ENCODE measurements at regions not wholly inside any gene's neighbourhood (a gene's known extent, or its start where the extent isn't known, plus 50 kb on each side); places are given as distances from the start of the nearest gene placed in this dataset.

- DNase-seq (ENCODE audit: low spot score): no peak
These were observed 316.5 kb downstream of the CDH26 start for GRCh38 chr20:60274717-60275116.

GRCh38 chr20:60281295-60281694 lies 323.1 kb downstream of the CDH26 start:
- no peak for DNase-seq (ENCODE audit: low spot score)

DNA sequence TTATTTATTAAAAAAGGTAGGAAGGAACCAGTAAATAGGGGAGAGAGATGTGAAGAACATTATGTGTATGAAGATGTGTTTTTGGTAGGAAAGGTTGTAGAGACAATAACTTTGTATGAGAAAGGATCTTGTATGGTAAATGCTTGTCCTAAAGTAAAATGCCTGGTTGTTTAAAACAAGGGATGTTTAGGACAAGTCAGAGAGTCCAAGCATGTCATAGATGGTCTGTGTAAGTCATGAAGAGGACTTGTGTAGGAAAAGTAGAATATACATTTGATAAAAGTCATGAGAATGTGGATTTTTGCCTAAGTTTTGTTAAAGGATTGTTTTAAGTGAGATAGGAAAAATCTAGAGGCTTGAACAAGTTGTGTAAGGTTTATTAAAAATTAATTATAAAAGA lies 325.1 kb downstream of the CDH26 start:
- no peak for DNase-seq (ENCODE audit: low spot score)

DNA sequence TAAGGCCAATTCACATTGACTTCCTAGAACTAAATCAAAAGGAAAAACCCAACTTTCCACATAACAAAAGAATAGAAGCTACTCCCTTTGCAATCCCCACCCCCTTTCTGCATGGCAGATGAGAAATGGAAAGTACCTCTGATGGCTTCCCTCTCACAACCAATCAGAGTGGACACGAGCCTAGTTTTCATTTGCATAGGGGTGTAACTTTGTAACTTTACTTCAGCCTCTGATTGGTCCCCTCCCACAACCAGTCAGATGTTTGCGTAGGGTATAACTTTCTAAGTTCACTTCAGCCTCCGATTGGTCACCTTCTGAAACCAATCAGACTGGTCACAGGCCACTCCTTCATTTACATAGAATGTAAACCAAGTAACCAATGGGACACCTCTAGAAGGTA lies 328.5 kb downstream of the CDH26 start:
- DNase-seq (ENCODE audit: low spot score): no peak

GRCh38 chr20:60288945-60289344 lies 330.7 kb downstream of the CDH26 start:
- DNase-seq (ENCODE audit: low spot score): no peak

DNA sequence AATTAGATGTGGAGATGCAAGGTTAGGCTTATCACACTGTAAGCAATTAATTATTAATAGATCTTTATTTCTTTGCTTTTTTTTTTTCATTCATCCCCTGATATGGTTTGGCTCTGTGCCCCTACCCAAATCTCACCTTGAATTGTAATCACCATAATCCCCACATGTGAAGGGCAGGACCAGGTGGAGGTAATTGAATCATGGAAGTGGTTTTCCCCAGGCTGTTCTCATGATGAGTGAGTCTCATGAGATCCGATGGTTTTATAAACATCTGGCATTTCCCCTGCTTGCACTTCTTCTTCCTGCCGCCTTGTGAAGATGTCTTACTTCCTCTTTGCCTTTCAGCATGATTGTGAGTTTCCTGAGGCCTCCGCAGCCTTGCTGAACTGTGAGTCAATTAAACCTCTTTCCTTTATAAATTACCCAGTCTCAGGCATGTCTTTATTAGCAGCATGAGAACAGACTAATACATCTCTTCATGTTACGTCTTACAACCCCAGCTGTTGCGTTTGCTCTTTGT lies 333.8 kb downstream of the CDH26 start:
- no peak for DNase-seq (ENCODE audit: low spot score)

GRCh38 chr20:60294632-60295031 lies 336.4 kb downstream of the CDH26 start:
- DNase-seq (ENCODE audit: low spot score): no peak

DNA sequence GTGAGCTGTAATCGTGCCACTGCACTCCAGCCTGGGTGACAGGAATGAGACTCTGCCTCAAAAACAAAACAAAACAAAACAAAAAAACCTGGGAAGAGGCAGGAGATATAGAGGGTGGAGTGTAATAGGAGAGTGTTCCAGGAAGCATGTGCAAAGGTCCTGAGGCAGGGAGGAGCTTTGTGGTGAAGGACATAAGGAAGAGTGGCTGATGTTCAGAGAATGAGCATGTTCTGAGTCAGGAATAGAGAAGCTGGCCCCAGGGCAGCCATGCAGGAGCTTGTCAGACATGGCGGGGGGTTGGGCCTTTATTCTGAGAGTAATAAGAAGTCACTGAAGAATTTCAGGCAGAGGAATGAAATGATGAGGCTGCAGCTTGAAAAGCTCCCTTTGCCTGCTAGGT lies 337.0 kb downstream of the CDH26 start:
- no peak for DNase-seq (ENCODE audit: low spot score)

DNA sequence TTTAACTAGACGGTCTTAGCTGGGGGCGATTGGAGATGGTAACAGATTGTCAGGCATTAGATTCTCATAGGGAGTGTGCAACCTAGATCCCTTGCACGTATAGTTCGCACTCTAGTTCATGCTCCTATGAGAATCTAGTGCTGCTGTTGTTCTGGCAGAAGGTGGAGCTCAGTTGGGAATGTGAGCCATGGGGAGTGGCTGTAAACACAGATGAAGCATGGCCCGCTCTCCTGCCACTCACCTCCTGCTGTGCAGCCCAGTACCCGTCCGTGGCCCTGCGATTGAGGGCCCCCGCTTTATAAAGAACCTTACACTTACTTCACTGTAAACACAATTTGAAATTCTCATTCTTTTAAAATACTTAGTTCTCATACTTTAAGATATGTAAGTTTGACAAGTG lies 339.4 kb downstream of the CDH26 start:
- no peak for DNase-seq (ENCODE audit: low spot score)

DNA sequence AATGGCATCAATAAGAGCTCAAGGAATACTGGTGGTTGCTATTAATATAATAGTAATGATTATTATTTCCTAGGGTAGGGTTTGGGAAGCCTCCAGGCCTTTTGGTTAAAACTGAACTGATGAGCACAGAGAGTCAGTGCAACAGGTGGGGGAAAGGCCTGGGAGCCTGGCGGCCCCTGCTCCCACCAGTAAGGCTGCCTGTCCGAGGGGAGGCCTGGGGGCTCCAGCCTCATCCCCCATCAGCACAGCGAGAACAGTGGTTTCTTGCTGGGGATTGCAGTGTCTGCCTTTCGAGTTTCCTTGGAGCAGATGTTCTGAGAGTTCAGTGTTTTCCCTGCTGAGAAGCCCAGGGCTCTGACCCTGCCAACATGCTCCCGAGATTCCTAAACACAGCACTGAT lies 340.4 kb downstream of the CDH26 start:
- DNase-seq (ENCODE audit: low spot score): no peak

GRCh38 chr20:60299951-60300350 lies 341.7 kb downstream of the CDH26 start:
- no peak for DNase-seq (ENCODE audit: low spot score)

- no peak for DNase-seq (ENCODE audit: low spot score)
These were observed 342.2 kb downstream of the CDH26 start for GRCh38 chr20:60300374-60300773.

GRCh38 chr20:60302875-60303274 lies 344.7 kb downstream of the CDH26 start:
- no peak for DNase-seq (ENCODE audit: low spot score)

DNA sequence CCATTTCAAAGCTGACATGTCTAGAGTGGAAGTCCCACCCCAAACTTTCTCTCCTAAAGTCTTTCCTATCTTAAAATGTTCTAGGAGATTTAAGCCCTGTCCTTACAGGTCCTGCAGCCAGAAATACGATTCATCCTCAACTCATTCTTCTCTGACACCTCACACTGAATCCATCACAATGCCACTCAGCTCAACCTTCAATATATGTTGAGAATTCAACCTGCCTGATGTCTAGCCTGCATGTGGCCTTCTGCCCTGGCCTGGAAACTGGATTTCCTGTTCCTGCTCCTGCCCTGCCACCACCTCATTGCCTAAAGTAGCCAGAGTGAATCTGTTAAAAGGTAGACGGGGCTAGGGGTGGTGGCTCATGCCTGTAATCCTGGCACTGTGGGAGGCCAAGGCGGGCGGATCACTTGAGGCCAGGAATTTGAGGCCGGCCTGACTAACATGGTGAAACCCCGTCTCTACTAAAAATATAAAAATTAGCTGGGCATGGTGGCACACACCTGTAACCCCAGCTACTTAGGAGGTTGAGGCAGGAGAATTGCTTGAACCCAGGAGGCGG lies 345.9 kb downstream of the CDH26 start:
- no peak for DNase-seq (ENCODE audit: low spot score)

GRCh38 chr20:60304931-60305330 lies 346.7 kb downstream of the CDH26 start:
- no peak for DNase-seq (ENCODE audit: low spot score)

GRCh38 chr20:60306105-60306504 lies 347.9 kb downstream of the CDH26 start:
- DNase-seq (ENCODE audit: low spot score): no peak

- DNase-seq (ENCODE audit: low spot score): no peak
These were observed 348.3 kb downstream of the CDH26 start for GRCh38 chr20:60306551-60306950.

GRCh38 chr20:60310560-60311349 lies 352.5 kb downstream of the CDH26 start:
- DNase-seq (ENCODE audit: low spot score): no peak

DNA sequence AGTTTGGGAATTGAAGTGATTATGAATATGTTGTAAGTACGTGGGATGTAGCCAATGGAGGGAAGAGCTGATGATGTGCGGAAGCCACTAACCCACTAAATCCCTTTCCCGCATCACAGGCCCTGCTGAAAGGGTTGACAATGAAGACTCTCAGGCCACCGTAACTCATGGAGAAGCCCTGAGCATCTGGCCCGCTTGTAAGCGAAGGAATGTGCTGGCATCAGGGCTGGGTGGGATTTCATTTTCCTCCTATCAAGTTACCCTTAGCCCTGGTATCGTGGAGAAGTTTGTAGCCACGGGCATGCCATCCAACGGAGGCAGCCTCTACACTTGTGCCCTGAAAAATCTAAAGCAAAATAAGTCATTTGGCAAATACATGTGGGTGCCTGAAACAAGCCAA lies 355.0 kb downstream of the CDH26 start:
- DNase-seq (ENCODE audit: low spot score): no peak

- DNase-seq (ENCODE audit: low spot score): no peak
These were observed 355.4 kb downstream of the CDH26 start for GRCh38 chr20:60313614-60314013.

DNA sequence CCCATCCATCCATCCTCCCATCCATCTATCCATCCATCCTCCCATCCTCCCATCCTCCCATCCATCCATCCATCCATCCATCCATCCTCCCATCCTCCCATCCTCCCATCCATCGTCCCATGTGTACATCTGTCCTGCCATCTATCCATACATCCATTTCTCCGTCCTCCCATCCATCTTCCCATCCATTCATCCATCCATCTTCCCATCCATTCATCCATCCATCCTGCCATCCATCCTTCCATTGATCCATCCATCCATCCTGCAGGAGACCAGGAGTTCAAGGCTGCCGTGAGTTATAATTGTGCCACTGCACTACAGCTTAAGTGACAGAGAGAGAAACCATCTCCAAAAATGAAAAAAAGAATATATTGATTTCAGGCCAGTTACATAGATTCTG lies 356.5 kb downstream of the CDH26 start:
- no peak for DNase-seq (ENCODE audit: low spot score)

DNA sequence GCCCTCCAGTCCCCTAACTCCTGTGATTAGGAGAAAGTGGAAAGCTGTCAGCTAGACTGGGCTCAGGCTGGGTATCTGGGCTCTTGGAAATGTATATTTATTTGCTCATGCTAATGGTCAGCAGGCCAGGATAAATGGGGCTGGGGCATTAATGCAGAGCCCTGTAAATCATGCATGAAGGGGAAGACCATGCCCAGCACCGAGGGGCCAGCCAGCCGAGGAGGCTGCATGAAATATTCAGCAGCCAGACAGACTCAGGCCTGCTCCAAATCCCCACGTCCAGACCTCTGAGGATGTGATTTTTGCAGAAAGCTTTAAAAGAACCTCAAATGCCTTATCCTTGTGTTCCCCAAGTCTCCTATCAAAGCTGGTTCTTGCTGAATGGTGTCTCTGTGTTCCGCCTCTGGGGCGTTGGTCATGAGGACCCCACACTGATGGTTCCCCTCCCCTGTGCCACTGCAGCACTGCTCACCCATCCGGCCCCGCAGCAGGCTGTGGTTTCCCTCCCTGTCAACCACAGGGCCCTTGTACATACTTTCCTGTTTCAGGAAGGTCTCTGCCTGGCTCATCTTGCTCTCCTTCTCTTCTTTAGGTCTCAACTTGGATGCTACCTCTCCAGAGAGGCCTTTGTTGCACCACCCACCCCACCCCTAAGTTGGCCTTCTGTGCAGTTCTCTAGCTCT lies 358.4 kb downstream of the CDH26 start:
- no peak for DNase-seq (ENCODE audit: low spot score)

GRCh38 chr20:60317401-60317800 lies 359.2 kb downstream of the CDH26 start:
- DNase-seq (ENCODE audit: low spot score): no peak

Data from H4 (cell line).